Ramos (cell line): ENCODE measurements at regions not wholly inside any gene's neighbourhood (a gene's known extent, or its start where the extent isn't known, plus 50 kb on each side); places are given as distances from the start of the nearest gene placed in this dataset.

Experiments used
- in situ Hi-C: fragments of 300-500 bp; cut with MboI; formaldehyde crosslinking; loops from one replicate; pipeline ENCODE4 v1.14.3; 2022; ENCODE audit warnings: low sequenced_read_pairs; ENCODE audit not compliant: unreplicated experiment

GRCh38 chr7:9900339-9900738, 1073.3 kb upstream of the PHF14 start:
- in situ Hi-C loops, result no loop called here

DNA sequence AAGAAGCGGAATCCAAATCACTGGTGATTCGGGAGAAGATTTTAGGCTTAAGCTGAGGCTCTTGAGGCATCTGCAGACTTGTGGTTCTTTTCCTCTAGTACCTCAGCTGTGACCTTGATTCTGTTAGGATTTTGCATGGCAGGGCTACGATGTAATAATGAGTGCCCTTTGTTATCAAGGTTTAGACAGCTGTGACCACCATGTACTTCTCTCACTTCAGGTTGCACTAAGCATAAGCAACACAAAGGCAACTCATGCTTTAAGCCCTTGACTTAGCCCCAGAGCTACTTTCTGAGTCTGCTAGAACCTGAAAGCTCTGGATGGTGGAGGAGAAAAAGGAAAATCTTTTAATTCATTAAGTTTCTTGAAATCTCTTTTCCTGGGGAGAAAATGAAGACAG, 1052.3 kb upstream of the PHF14 start:
- in situ Hi-C loops, result no loop called here

DNA sequence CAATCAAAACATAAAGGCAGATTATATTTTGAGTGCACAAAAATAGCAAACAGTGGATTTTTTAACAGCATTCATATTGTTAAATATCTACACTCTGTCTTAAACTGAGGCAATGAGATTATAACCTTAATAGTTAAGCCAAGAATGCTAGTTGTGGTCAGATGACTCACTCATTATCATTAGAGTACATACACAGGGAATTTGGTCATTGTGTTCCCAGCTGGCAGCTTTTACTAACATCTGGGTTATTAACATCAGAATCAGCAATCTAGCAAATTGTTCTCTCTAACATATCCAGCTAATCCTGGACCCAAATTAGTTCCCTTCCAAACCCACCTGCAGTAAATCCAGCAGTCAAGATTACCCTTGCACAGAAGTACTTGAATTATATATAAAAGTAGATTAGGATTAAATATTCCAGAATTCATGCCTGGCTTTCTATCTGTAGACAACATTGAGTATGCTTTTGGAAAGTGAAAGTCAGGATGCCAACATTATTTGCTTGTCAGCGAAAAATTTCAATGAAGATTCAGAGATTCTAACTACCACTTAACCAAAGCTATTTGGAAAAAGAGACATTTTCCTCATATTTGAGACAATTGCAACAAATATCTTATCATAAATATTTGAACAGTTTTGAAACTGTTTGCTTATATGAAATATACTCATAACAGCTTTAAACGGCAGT, 1035.6 kb upstream of the PHF14 start:
- in situ Hi-C loops, result no loop called here

GRCh38 chr7:9939176-9939575, 1034.5 kb upstream of the PHF14 start:
- in situ Hi-C loops, result no loop called here

DNA sequence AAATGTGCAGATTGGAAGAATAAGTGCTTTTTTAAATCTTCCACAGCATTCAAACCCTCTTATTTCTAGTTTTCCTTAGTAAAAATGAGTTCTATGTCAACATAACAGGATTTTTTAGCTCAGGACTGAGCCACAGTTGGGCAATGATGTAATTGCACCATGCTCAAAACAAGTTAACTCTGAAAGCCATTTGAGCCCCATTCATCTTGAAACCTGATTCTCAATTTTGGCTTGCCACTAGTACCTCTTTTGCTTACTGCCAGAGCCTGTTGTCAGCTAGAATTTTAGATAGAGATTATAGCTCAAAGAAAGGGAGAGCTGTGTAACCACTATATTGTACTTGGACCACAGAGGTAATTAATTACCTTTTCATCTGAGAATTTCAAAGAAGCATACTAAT, 1028.5 kb upstream of the PHF14 start:
- in situ Hi-C loops, result no loop called here

GRCh38 chr7:9945857-9946256, 1027.8 kb upstream of the PHF14 start:
- in situ Hi-C loops, result no loop called here

DNA sequence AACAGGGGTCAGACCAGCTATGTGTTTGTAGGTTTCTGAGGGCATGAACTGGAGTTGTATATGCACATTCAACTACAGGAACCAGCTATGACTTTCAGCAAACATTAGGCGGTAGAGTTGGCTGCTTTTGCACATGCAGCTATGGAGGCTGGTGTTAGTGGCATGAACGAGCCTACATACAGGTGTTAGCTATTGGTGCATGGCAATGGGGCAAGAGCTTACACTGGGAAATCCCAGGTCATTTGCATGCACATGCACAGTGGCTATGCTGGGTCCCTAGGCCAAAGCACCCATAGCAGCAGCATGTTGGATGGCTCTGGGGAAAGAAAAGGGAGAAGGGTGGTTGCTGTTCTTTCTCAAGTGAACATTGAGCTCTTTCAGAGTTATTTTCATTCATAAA, 1018.5 kb upstream of the PHF14 start:
- in situ Hi-C loops, result no loop called here

GRCh38 chr7:9958486-9958885, 1015.2 kb upstream of the PHF14 start:
- in situ Hi-C loops, result no loop called here

GRCh38 chr7:9960460-9960859, 1013.2 kb upstream of the PHF14 start:
- in situ Hi-C loops, result no loop called here

DNA sequence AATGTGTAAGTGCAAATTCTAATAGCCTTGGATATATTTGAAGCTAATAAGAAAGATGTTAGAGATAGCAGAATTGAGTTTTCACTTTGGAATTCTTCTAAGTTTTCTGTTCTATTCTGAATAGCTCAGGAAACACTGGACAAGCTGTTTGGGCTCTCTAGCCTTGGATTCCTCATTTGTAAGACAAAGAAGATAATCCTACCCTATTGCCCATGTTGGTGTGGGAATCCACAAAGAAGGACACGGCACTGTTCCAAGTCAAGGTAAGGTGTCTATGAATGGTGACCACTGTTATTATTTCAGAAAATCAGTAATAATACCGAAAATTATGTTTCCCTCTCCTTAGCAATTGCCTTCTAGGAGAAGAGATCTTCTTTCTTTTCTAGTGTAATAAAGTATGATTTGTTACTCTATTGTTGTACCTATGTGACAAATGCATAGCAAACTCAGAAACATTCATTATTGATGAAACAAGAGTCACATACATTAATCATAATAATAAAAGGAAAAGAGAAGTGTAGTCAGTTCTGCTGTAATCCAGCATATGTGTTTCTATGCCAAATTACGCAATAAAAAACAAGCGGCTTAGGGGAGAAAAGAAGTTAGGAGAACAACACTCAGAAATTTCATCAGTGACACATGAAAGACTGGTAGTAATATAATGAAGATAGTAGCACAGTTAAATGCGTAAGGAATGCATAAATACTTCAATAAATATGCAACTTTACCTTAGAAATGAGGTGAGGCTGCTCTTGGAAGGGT, 1012.3 kb upstream of the PHF14 start:
- in situ Hi-C loops, result no loop called here

- in situ Hi-C loops, result no loop called here
Measured at GRCh38 chr7:9962742-9963141, 1010.9 kb upstream of the PHF14 start.

GRCh38 chr7:9978106-9979064, 995.3 kb upstream of the PHF14 start:
- in situ Hi-C loops, result no loop called here

DNA sequence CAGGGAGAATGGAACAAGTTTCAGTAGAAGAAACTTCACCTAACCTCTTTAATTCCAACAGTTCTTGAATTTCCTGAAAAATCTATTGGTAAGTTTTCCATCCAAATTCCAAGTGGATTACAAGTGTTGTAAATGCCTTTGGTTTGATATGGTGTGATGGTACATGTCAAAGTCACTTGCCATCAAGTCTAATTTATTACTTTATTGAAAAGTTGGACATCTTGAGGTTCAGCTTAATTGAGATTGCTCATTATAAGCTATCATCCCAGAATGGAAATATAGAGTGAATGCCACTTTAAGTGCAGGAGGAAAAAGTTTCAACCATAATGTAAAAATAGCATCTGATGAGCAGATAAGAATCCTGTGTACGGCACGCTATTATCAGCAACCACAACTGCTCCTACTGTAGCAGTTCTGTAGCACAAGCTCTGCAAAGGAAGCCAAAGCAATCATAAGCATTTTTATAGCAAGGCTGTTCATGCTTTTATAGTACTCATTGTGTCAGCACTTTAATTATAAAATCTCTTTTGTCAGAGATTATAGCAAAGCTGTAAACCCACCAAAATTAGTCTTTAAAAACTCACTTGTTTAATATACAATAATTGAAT, 991.8 kb upstream of the PHF14 start:
- in situ Hi-C loops, result no loop called here

DNA sequence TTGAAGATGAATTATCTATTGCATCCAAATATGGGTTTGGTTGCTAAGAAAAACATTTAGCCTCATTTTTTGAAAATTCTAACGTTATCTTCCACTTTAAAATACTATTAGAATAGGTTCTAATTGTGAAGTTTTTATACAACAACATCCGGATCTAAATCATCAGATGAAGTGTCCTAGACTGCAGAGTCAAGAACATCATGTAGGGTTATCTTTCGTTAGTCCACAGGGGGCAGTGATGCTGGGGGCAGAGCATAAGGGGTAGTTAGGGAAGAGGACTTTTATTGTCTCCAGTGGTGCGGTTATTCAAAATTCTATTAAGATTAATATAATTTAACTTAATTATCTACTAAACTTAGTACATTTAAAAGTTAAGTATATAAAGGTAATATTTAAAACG, 990.6 kb upstream of the PHF14 start:
- in situ Hi-C loops, result no loop called here

DNA sequence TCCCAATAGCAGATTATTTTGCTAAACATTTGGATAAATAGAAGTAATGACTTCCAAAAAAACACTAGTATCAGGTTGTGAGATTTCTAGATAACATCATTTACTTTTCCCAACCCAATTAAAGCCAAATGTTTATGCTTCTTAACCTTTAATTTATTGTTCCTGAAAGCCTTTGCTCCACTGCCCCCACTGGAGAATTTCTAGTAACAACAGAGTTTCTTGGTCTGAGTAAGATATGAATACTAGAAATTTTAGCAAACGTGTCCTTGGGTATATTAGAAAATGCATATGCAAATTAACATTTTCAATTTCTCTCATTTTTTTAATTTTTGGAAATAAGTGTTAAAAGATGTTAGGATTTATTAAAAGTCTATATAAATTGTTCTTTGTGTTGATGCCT, 958.0 kb upstream of the PHF14 start:
- in situ Hi-C loops, result no loop called here

DNA sequence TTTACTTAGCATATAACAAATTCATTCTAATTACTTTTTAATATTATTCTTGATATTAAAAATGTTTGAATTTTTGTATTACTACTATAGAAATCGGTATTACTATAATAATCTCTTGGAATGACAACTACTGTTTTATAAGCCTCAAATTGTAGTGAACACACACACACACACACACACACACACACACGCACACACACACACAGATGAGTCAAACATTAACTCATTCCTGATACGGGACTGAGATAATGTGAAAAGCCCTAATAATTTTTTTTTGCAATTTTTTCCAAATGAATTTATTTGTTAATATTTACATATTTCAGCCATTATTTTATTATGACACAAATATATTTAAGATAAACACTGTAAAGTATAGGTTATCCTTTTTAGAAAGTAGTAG, 951.2 kb upstream of the PHF14 start:
- in situ Hi-C loops, result no loop called here

- in situ Hi-C loops, result no loop called here
Measured at GRCh38 chr7:10022957-10023356, 950.7 kb upstream of the PHF14 start.

- in situ Hi-C loops, result no loop called here
Measured at GRCh38 chr7:10034843-10035556, 938.7 kb upstream of the PHF14 start.

- in situ Hi-C loops, result no loop called here
Measured at GRCh38 chr7:10036693-10037092, 937.0 kb upstream of the PHF14 start.

GRCh38 chr7:10038351-10038750, 935.3 kb upstream of the PHF14 start:
- in situ Hi-C loops, result no loop called here
